ENCODE measurements at regions not wholly inside any gene's neighbourhood (a gene's known extent, or its start where the extent isn't known, plus 50 kb on each side); places are given as distances from the start of the nearest gene placed in this dataset.

DNA sequence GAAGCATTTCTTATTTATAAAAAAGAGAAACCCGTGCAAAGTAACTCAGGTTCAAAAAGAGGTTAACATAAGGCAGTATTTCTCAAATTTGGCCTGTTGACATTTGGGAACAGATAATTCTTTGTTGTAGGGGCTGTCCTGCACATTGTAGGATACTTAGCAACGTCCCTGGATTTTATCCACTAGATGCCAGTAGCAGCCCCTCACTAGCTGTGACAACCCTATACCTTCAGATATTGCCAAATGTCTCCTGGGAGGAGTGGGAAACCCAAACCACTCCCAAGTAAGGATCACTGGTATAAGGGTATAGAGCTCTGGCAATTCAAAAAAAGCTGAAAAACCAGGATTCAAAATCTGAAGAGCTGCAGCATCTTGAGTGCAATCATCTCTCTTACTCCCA, 202.3 kb upstream of the PRKCQ start:
- H3K4me1 Mint-ChIP-seq = no peaks in the 10 kb centered on the region
- no peak overlapping the region for H3K27ac Mint-ChIP-seq
- peaks cover 46% of the 10 kb centered on the region for H3K27me3 Mint-ChIP-seq
- peaks cover 2% of the 10 kb centered on the region for H3K36me3 Mint-ChIP-seq (ENCODE audit: low read depth)
- DNase-seq = no peak
- no peak overlapping the region for H3K4me3 Mint-ChIP-seq
- no peak for ATAC-seq
- no peaks in the 10 kb centered on the region for H3K9me3 ChIP-seq (ENCODE audit: control insufficient read depth, low read length, poor library complexity, severe bottlenecking)

DNA sequence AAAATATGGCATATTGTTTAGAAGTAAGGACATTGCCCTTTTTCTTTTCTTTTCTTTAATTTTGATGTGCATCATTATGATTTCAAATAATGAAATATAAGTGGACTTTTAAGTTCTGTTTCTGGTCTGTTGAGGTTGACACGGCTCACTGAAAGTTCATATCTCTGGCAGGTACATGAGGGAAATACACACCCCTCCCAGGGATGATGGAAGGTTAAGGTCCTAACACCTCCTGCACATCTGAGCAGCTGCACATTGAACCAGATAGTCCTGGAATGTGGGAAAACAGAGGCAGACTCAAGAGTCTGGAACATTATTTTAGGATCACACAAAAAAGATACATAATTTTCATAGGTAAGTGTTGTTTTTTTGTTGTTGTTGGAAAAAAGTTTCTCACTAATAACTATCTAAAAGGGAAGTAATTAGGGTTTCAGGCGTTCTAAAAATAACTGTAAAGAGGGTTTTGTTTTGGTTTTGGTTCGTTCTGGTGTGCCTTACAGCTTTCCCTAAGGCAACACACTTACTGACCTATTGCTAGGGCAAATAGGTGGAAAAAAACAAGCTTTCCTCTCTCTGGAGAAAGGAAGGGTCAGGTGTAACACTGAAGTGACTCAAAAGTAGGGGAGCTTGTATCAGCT, 201.2 kb upstream of the PRKCQ start:
- Mint-ChIP-seq H3K27ac (no peak overlapping the region), H3K27me3 (peaks cover 53% of the 10 kb centered on the region)
- no peak for ATAC-seq

GRCh38 chr10:6780008-6780677, 200.1 kb upstream of the PRKCQ start:
- DNase-seq (no peak), ATAC-seq (no peak)
- H3K36me3 Mint-ChIP-seq (ENCODE audit: low read depth) = peaks cover 2% of the 10 kb centered on the region
- H3K4me1 Mint-ChIP-seq = no peaks in the 10 kb centered on the region
- no peak overlapping the region for H3K27ac Mint-ChIP-seq
- no peaks in the 10 kb centered on the region for H3K9me3 ChIP-seq (ENCODE audit: control insufficient read depth, low read length, poor library complexity, severe bottlenecking)
- H3K27me3 Mint-ChIP-seq = peaks cover 64% of the 10 kb centered on the region
- H3K4me3 Mint-ChIP-seq = no peak overlapping the region

More for the DNA sequence above, 201.2 kb upstream of the PRKCQ start:
- no peak for DNase-seq
- no peak overlapping the region for H3K4me3 Mint-ChIP-seq
- peaks cover 2% of the 10 kb centered on the region for H3K36me3 Mint-ChIP-seq (ENCODE audit: low read depth)
- no peaks in the 10 kb centered on the region for H3K9me3 ChIP-seq (ENCODE audit: control insufficient read depth, low read length, poor library complexity, severe bottlenecking)
- no peaks in the 10 kb centered on the region for H3K4me1 Mint-ChIP-seq

GRCh38 chr10:6778992-6779701, 199.1 kb upstream of the PRKCQ start:
- Mint-ChIP-seq H3K27ac (no peak overlapping the region), H3K4me1 (no peaks in the 10 kb centered on the region), H3K36me3 (ENCODE audit: low read depth) (peaks cover 2% of the 10 kb centered on the region), H3K27me3 (peaks cover 64% of the 10 kb centered on the region), H3K4me3 (no peak overlapping the region)
- DNase-seq = no peak
- H3K9me3 ChIP-seq (ENCODE audit: control insufficient read depth, low read length, poor library complexity, severe bottlenecking) = no peaks in the 10 kb centered on the region
- ATAC-seq = no peak

- Mint-ChIP-seq H3K36me3 (ENCODE audit: low read depth) (no peaks in the 10 kb centered on the region), H3K4me3 (no peak overlapping the region), H3K4me1 (peaks cover 6% of the 10 kb centered on the region), H3K27ac (no peak overlapping the region), H3K27me3 (peaks cover 51% of the 10 kb centered on the region)
- no peak for ATAC-seq
- DNase-seq = no peak
- H3K9me3 ChIP-seq (ENCODE audit: control insufficient read depth, low read length, poor library complexity, severe bottlenecking) = no peaks in the 10 kb centered on the region
These were observed 196.1 kb upstream of the PRKCQ start for GRCh38 chr10:6776170-6776569.

- peaks cover 6% of the 10 kb centered on the region for H3K4me1 Mint-ChIP-seq
- H3K27me3 Mint-ChIP-seq = peaks cover 41% of the 10 kb centered on the region
- ATAC-seq (no peak), DNase-seq (no peak)
- H3K36me3 Mint-ChIP-seq (ENCODE audit: low read depth) = no peaks in the 10 kb centered on the region
- no peaks in the 10 kb centered on the region for H3K9me3 ChIP-seq (ENCODE audit: control insufficient read depth, low read length, poor library complexity, severe bottlenecking)
- H3K27ac Mint-ChIP-seq = no peak overlapping the region
- no peak overlapping the region for H3K4me3 Mint-ChIP-seq
These were observed 194.3 kb upstream of the PRKCQ start for GRCh38 chr10:6774406-6774805.

DNA sequence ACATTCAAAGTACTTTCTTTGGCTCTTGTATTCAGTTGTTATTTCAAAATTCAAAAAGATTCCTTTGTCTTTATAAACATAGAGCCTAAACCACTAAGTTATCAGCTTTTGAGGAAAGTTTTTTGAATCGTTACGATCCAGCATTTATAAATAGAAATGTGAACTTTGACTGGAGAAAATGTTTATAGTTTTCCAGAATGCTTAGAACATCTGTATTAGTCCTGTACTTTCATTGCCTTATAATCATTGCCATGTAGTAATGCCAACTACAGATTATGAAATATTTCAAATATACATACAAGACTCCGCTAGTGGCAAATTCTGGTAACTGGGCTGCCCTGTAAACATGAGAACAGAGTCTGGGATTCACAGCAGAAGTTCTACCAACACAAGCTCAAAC, 191.3 kb upstream of the PRKCQ start:
- Mint-ChIP-seq H3K4me3 (no peak overlapping the region), H3K4me1 (peaks cover 6% of the 10 kb centered on the region)
- no peaks in the 10 kb centered on the region for H3K9me3 ChIP-seq (ENCODE audit: control insufficient read depth, low read length, poor library complexity, severe bottlenecking)

GRCh38 chr10:6770846-6771245, 190.8 kb upstream of the PRKCQ start:
- no peak overlapping the region for H3K4me3 Mint-ChIP-seq
- H3K4me1 Mint-ChIP-seq = peaks cover 6% of the 10 kb centered on the region
- no peaks in the 10 kb centered on the region for H3K36me3 Mint-ChIP-seq (ENCODE audit: low read depth)
- DNase-seq (no peak), ATAC-seq (no peak)
- H3K27ac Mint-ChIP-seq = no peak overlapping the region
- peaks cover 37% of the 10 kb centered on the region for H3K27me3 Mint-ChIP-seq
- no peaks in the 10 kb centered on the region for H3K9me3 ChIP-seq (ENCODE audit: control insufficient read depth, low read length, poor library complexity, severe bottlenecking)

More for the DNA sequence above, 191.3 kb upstream of the PRKCQ start:
- Mint-ChIP-seq H3K36me3 (ENCODE audit: low read depth) (no peaks in the 10 kb centered on the region), H3K27me3 (peaks cover 37% of the 10 kb centered on the region), H3K27ac (no peak overlapping the region)
- ATAC-seq (no peak), DNase-seq (no peak)

GRCh38 chr10:6769704-6770417, 189.8 kb upstream of the PRKCQ start:
- Mint-ChIP-seq H3K4me1 (peaks cover 6% of the 10 kb centered on the region), H3K27me3 (peaks cover 27% of the 10 kb centered on the region), H3K36me3 (ENCODE audit: low read depth) (no peaks in the 10 kb centered on the region), H3K4me3 (no peak overlapping the region), H3K27ac (no peak overlapping the region)
- H3K9me3 ChIP-seq (ENCODE audit: control insufficient read depth, low read length, poor library complexity, severe bottlenecking) = no peaks in the 10 kb centered on the region
- DNase-seq (no peak), ATAC-seq (no peak)

DNA sequence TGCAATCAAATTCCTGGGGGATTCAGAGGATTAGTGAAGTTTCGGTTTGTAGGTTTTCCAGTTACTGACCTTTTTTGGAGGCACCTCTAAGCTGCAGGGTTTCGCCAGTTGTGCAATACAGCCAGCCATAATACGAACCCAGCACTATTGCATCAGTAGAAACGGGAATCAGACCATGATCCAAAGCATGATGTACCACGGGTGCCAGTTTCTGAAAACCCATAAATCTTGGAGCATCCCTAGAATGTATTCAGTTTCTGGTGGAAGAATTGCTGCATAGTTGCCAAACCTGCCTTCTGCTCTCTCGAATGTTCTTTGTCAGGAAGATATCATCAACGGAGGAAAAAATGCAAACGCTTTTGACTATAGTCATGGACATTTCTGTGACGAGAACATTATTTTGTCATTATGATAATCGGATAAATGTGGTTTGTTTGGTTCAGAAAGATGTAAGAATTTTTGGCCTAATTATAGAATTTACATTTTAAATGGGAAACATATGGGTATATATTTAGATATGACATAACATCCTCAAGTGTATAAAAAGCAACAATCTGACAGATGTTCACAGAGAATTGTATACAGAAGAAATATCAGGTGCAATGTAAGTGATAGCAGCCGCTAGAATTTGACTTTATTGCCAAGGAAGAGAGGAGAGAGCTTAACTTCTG, 186.2 kb upstream of the PRKCQ start:
- ATAC-seq (no peak), DNase-seq (no peak)
- peaks cover 3% of the 10 kb centered on the region for H3K36me3 Mint-ChIP-seq (ENCODE audit: low read depth)
- peaks cover 15% of the 10 kb centered on the region for H3K27me3 Mint-ChIP-seq
- no peak overlapping the region for H3K27ac Mint-ChIP-seq
- H3K9me3 ChIP-seq (ENCODE audit: control insufficient read depth, low read length, poor library complexity, severe bottlenecking) = no peaks in the 10 kb centered on the region
- H3K4me1 Mint-ChIP-seq = no peaks in the 10 kb centered on the region
- H3K4me3 Mint-ChIP-seq = no peak overlapping the region

- ATAC-seq (no peak), DNase-seq (no peak)
- H3K27me3 Mint-ChIP-seq = peaks cover 35% of the 10 kb centered on the region
- H3K9me3 ChIP-seq (ENCODE audit: control insufficient read depth, low read length, poor library complexity, severe bottlenecking) = no peaks in the 10 kb centered on the region
- H3K36me3 Mint-ChIP-seq (ENCODE audit: low read depth) = peaks cover 5% of the 10 kb centered on the region
- no peaks in the 10 kb centered on the region for H3K4me1 Mint-ChIP-seq
- no peak overlapping the region for H3K4me3 Mint-ChIP-seq
- H3K27ac Mint-ChIP-seq = no peak overlapping the region
These were observed 183.3 kb upstream of the PRKCQ start for GRCh38 chr10:6763423-6763822.

DNA sequence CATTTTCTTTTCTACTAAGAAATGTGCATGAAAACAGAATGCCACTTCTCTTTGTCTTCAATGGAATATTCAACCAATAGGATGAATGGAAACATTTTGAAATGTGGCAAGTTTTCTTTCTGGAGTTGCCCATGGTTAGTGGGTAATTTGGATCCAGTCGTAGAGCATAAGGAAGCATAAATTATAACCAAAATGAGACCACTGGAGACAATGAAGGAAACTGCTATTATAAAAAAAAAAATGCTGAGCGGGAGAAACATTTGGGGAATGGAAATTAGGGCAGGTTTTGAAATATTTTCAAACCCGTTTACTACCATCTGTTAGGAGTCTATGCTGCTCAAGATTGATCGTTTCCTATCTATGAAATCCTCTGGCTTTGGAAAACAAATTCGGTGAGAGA, 182.9 kb upstream of the PRKCQ start:
- no peaks in the 10 kb centered on the region for H3K4me1 Mint-ChIP-seq
- no peaks in the 10 kb centered on the region for H3K9me3 ChIP-seq (ENCODE audit: control insufficient read depth, low read length, poor library complexity, severe bottlenecking)
- no peak overlapping the region for H3K27ac Mint-ChIP-seq
- H3K27me3 Mint-ChIP-seq = peaks cover 39% of the 10 kb centered on the region
- no peak overlapping the region for H3K4me3 Mint-ChIP-seq
- H3K36me3 Mint-ChIP-seq (ENCODE audit: low read depth) = peaks cover 5% of the 10 kb centered on the region
- ATAC-seq (no peak), DNase-seq (no peak)

GRCh38 chr10:6759961-6760360, 179.9 kb upstream of the PRKCQ start:
- no peak overlapping the region for H3K4me3 Mint-ChIP-seq
- peaks cover 47% of the 10 kb centered on the region for H3K27me3 Mint-ChIP-seq
- DNase-seq = no peak
- no peak for ATAC-seq
- H3K9me3 ChIP-seq (ENCODE audit: control insufficient read depth, low read length, poor library complexity, severe bottlenecking) = no peaks in the 10 kb centered on the region
- no peak overlapping the region for H3K27ac Mint-ChIP-seq
- H3K36me3 Mint-ChIP-seq (ENCODE audit: low read depth) = peaks cover 5% of the 10 kb centered on the region
- no peaks in the 10 kb centered on the region for H3K4me1 Mint-ChIP-seq
